ENCODE measurements at regions not wholly inside any gene's neighbourhood (a gene's known extent, or its start where the extent isn't known, plus 50 kb on each side); places are given as distances from the start of the nearest gene placed in this dataset.

DNA sequence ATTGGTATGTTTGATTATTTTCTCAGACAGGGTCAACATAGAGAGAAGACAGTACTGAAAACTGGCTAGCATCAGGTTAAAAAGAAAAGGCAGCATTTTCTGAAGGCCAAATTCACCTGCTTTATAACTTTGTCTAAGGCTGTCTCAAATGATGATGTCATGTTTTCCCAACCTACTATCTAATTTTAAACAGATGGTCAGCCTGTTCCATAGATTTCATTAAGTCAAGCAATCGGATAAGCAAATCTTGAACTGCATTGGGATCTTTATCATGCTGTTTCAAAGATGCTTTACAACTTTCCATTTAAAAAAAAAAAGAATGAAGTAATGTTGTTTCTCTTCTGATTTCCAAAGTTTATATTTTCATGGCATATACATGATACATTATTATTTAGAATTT is 56.3 kb upstream of the SPOPL start:
- Histone ChIP-seq H3K4me2 (ENCODE audit: low read length) (no peak overlapping the region), H3K79me2 (no peaks in the 10 kb centered on the region), H3K36me3 (ENCODE audit: control insufficient read depth, insufficient read depth, low read length) (no peaks in the 10 kb centered on the region), H3K4me3 (ENCODE audit: low read depth, low read length) (no peak overlapping the region), H3K27ac (no peak overlapping the region), H2AFZ (no peak overlapping the region), H3K27me3 (ENCODE audit: control insufficient read depth, insufficient read depth, low read length) (no peaks in the 10 kb centered on the region), H3K9me3 (ENCODE audit: control insufficient read depth, low read length) (no peaks in the 10 kb centered on the region), H3K4me1 (no peaks in the 10 kb centered on the region), H3K9ac (no peak overlapping the region)
- no peak for TF ChIP-seq CTCF (IDR thresholded peaks at IDR 0.05)

GRCh38 chr2:138446043-138446442 is 55.5 kb upstream of the SPOPL start:
- no peaks in the 10 kb centered on the region for H3K4me1 ChIP-seq
- no peak for TF ChIP-seq CTCF (IDR thresholded peaks at IDR 0.05)

GRCh38 chr2:138447889-138448570 is 53.5 kb upstream of the SPOPL start:
- Histone ChIP-seq H3K9ac (no peak overlapping the region), H3K9me3 (ENCODE audit: control insufficient read depth, low read length) (no peaks in the 10 kb centered on the region), H3K79me2 (no peaks in the 10 kb centered on the region), H2AFZ (no peak overlapping the region), H3K4me2 (ENCODE audit: low read length) (no peak overlapping the region), H3K27ac (no peak overlapping the region), H3K27me3 (ENCODE audit: control insufficient read depth, insufficient read depth, low read length) (no peaks in the 10 kb centered on the region), H3K36me3 (ENCODE audit: control insufficient read depth, insufficient read depth, low read length) (no peaks in the 10 kb centered on the region), H3K4me1 (no peaks in the 10 kb centered on the region), H3K4me3 (ENCODE audit: low read depth, low read length) (no peak overlapping the region)
- TF ChIP-seq CTCF (IDR thresholded peaks at IDR 0.05) = no peak

More at GRCh38 chr2:138446043-138446442, 55.5 kb upstream of the SPOPL start:
- Histone ChIP-seq H3K9ac (no peak overlapping the region), H3K4me2 (ENCODE audit: low read length) (no peak overlapping the region), H3K4me3 (ENCODE audit: low read depth, low read length) (no peak overlapping the region), H2AFZ (no peak overlapping the region), H3K36me3 (ENCODE audit: control insufficient read depth, insufficient read depth, low read length) (no peaks in the 10 kb centered on the region), H3K27me3 (ENCODE audit: control insufficient read depth, insufficient read depth, low read length) (no peaks in the 10 kb centered on the region), H3K27ac (no peak overlapping the region), H3K79me2 (no peaks in the 10 kb centered on the region), H3K9me3 (ENCODE audit: control insufficient read depth, low read length) (no peaks in the 10 kb centered on the region)

All from parathyroid adenoma (tissue), 2 donors.